HCT116 (cell line): ENCODE measurements at regions not wholly inside any gene's neighbourhood (a gene's known extent, or its start where the extent isn't known, plus 50 kb on each side); places are given as distances from the start of the nearest gene placed in this dataset.

Source experiments
- ATAC-seq: fragments of 200-7000 bp; cut with Tn5 transposase; 2 replicates; pipeline ENCODE4 v1.9.1; 2020; ENCODE audit warnings: mild to moderate bottlenecking, moderate library complexity
- BruUV-seq: library from RNA; stranded (reverse); fragments of 400-500 nt; replicated peaks from 2 replicates; lab custom pipeline; 2021; lab: Mats Ljungman, UMichigan
- CTCF ChIA-PET: fragments of 300-600 bp; sonication (Branson Sonifier 250); formaldehyde crosslinking; loops from one replicate; lab custom pipeline; 2021; ENCODE audit warnings: antibody characterized with exemption; lab: Charles Lee
- POLR2A ChIA-PET: fragments of 300-600, 350-600 bp; sonication (Branson Sonifier 250); formaldehyde crosslinking; loops from one replicate; lab custom pipeline; 2021; ENCODE audit warnings: antibody characterized with exemption; lab: Charles Lee
- RAD21 ChIA-PET, 2 experiments: fragments of 300-600 bp; sonication (Branson Sonifier 250); formaldehyde crosslinking; loops; one replicate each; lab custom pipeline; 2023; ENCODE audit warnings: low total read pairs in 2 of 2; ENCODE audit not compliant: uncharacterized antibody in 2 of 2, unreplicated experiment in 2 of 2, low non-redundant PET in 1 of 2; lab: Charles Lee
- DNase-seq: peaks from one replicate; pipeline ENCODE4 v3.0.0-alpha.2; 2010; ENCODE audit warnings: low read depth, low spot score
- H2AFZ ChIP-seq: fragments of 200-600 bp; shearing (Covaris generic), sonication (generic); 2 replicates; pipeline ENCODE4 v1.6.1; 2017; ENCODE audit warnings: low read depth, mixed run types, mixed read lengths, antibody characterized with exemption, low read length; ENCODE audit not compliant: poor library complexity, severe bottlenecking
- H3K27ac ChIP-seq: 2 replicates; pipeline ENCODE4 v1.5.1; 2012; ENCODE audit warnings: low read depth, low read length
- H3K27me3 ChIP-seq: fragments of 200-600 bp; sonication (generic); 2 replicates; pipeline ENCODE4 v1.6.1; 2016; ENCODE audit warnings: mixed run types, low read length, mixed read lengths; ENCODE audit not compliant: insufficient read depth
- H3K36me3 ChIP-seq, 2 experiments: fragments of 200-500 bp in 1 of 2; fragments of 200-600 bp in 1 of 2; sonication (Bioruptor generic) in 1 of 2; sonication (generic) in 1 of 2; 2 replicates each; pipeline versions ENCODE4 v1.5.1 to v1.6.1; 2014 to 2016; ENCODE audit warnings: low read length in 2 of 2, inconsistent platforms in 1 of 2, mixed read lengths in 1 of 2, mixed run types in 1 of 2; ENCODE audit not compliant: insufficient read depth in 2 of 2, control insufficient read depth in 1 of 2
- H3K4me1 ChIP-seq, 2 experiments: fragments of 200-600 bp in 1 of 2; sonication (generic) in 1 of 2; 2 replicates each; pipeline versions ENCODE4 v1.5.1 to v1.6.1; 2012 to 2017; ENCODE audit warnings: low read length in 2 of 2, inconsistent platforms in 1 of 2, mild to moderate bottlenecking in 1 of 2, mixed read lengths in 1 of 2, mixed run types in 1 of 2, moderate library complexity in 1 of 2; ENCODE audit not compliant: insufficient read depth in 2 of 2, control insufficient read depth in 1 of 2
- H3K4me2 ChIP-seq: fragments of 200-600 bp; sonication (generic); 2 replicates; pipeline ENCODE4 v1.6.1; 2017; ENCODE audit warnings: mixed run types, low read length, mixed read lengths
- H3K4me3 ChIP-seq, 2 experiments: fragments of 200-600 bp in 1 of 2; sonication (generic) in 1 of 2; replicated peaks in 1 of 2; 2 replicates each; pipeline ENCODE4 v1.5.1; 2011 to 2016; ENCODE audit warnings: low read length in 2 of 2, control low read depth in 1 of 2, low read depth in 1 of 2, mild to moderate bottlenecking in 1 of 2, mixed read lengths in 1 of 2, mixed run types in 1 of 2
- H3K79me2 ChIP-seq: fragments of 200-600 bp; sonication (generic); 2 replicates; pipeline ENCODE4 v1.6.1; 2017; ENCODE audit warnings: mild to moderate bottlenecking, mixed run types, low read length, moderate library complexity, mixed read lengths; ENCODE audit not compliant: insufficient read depth
- H3K9ac ChIP-seq: fragments of 200-600 bp; sonication (generic); 2 replicates; pipeline ENCODE4 v1.6.1; 2016; ENCODE audit warnings: low read length, mixed read lengths
- H3K9me2 ChIP-seq: fragments of 200-600 bp; sonication (generic), shearing (Covaris generic); 2 replicates; pipeline ENCODE4 v1.6.1; 2017; ENCODE audit warnings: mixed run types, mild to moderate bottlenecking, moderate library complexity; ENCODE audit not compliant: insufficient read depth
- H3K9me3 ChIP-seq, 2 experiments: fragments of 200-500 bp in 1 of 2; fragments of 200-600 bp in 1 of 2; sonication (Bioruptor generic) in 1 of 2; sonication (generic) in 1 of 2; 2 replicates each; pipeline ENCODE4 v1.6.1; 2014 to 2017; ENCODE audit warnings: low read length in 2 of 2, mixed read lengths in 2 of 2, inconsistent platforms in 1 of 2, low read depth in 1 of 2, mild to moderate bottlenecking in 1 of 2, mixed run types in 1 of 2, moderate library complexity in 1 of 2; ENCODE audit not compliant: control insufficient read depth in 1 of 2, insufficient read depth in 1 of 2
- H4K20me1 ChIP-seq: fragments of 200-600 bp; sonication (generic), shearing (Covaris generic); 2 replicates; pipeline ENCODE4 v1.6.1; 2017; ENCODE audit warnings: mixed run types, mild to moderate bottlenecking, moderate library complexity; ENCODE audit not compliant: insufficient read depth
- CBX3 ChIP-seq: IDR thresholded peaks from 2 replicates; pipeline ENCODE4 v1.6.1; 2012; ENCODE audit warnings: low read depth
- EGR1 ChIP-seq: IDR thresholded peaks from 2 replicates; pipeline ENCODE4 v1.6.1; 2012; ENCODE audit warnings: low read depth
- EZH2 ChIP-seq: fragments of 200-600 bp; sonication (generic); IDR thresholded peaks from 2 replicates; pipeline ENCODE4 v1.6.1; 2017; ENCODE audit warnings: antibody characterized with exemption, mixed run types
- FOSL1 ChIP-seq: IDR thresholded peaks from 2 replicates; pipeline ENCODE4 v1.6.1; 2012; ENCODE audit warnings: low read depth
- SIN3A ChIP-seq: IDR thresholded peaks from 2 replicates; pipeline ENCODE4 v1.6.1; 2012; ENCODE audit warnings: low read depth
- SP1 ChIP-seq: IDR thresholded peaks from 2 replicates; pipeline ENCODE4 v1.6.1; 2012; ENCODE audit warnings: low read depth
- TCF7L2 ChIP-seq: IDR thresholded peaks from 2 replicates; pipeline ENCODE4 v1.7.0; 2011; ENCODE audit warnings: borderline replicate concordance, inconsistent platforms; ENCODE audit not compliant: insufficient read depth, insufficient read length; ENCODE audit errors: extremely low read depth
- YY1 ChIP-seq: IDR thresholded peaks from 2 replicates; pipeline ENCODE4 v1.6.1; 2011; ENCODE audit warnings: low read length, low read depth, moderate library complexity, mild to moderate bottlenecking; ENCODE audit not compliant: insufficient replicate concordance; ENCODE audit errors: extremely low read depth
- ZNF274 ChIP-seq: fragments of 200-500 bp; sonication (Bioruptor generic); IDR thresholded peaks from 2 replicates; pipeline ENCODE4 v1.6.1; 2014; ENCODE audit warnings: mild to moderate bottlenecking, low read depth, low read length, inconsistent platforms
- intact Hi-C: fragments of 100-400 bp; cut with micrococcal nuclease; formaldehyde crosslinking; loops from 2 replicates; pipeline ENCODE4 v1.10.0; 2022
- TF ChIP-seq, protein P1 (sequence below): IDR thresholded peaks from 2 replicates; pipeline ENCODE4 v1.6.1; 2011; ENCODE audit warnings: mild to moderate bottlenecking, low read length, moderate library complexity; ENCODE audit not compliant: insufficient replicate concordance; ENCODE audit errors: extremely low read depth
- TF ChIP-seq, protein P2 (sequence below): IDR thresholded peaks from 2 replicates; pipeline ENCODE4 v1.6.1; 2012

DNA sequence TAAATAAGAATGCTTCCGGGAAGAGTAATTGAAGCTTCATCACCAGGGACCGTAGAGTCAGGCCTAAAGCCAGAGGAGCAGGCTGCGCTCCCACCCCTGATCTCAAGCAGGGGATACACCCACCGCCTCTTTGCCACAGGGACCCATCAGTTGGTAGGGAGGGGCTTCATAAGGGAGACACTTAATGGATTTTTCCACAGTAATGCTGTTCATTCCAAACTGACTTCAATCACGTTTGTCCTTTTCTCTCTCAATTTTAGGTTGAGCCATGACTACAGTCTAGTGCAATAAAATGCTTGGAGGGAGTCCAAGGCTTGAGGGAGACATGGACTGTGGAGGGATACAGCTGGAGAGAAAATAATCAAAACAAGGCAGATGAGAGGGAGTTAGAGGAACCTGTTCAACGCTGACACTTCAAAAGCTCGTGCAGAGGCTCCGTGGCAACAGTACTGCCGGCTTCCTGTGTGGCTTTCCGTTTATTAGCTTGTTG is 111.5 kb downstream of the SEC16B start:
- Histone ChIP-seq H3K4me3 (no peak overlapping the region), H3K27ac (no peak overlapping the region), H3K9me2 (no peaks in the 10 kb centered on the region), H3K4me2 (no peak overlapping the region), H3K27me3 (peaks cover 5% of the 10 kb centered on the region; the same call in 1 of the 2 replicates), H3K36me3 (no peaks in the 10 kb centered on the region), H2AFZ (no peak overlapping the region), H4K20me1 (no peaks in the 10 kb centered on the region), H3K79me2 (no peaks in the 10 kb centered on the region), H3K9me3 (no peaks in the 10 kb centered on the region), H3K4me1 (no peaks in the 10 kb centered on the region), H3K9ac (no peak overlapping the region)
- ATAC-seq (no peak), DNase-seq (no peak)
- no TSS peak for BruUV-seq
- intact Hi-C loops: no loop called here
- ChIA-PET CTCF (no interaction called here), POLR2A (no interaction called here), RAD21 (no interaction called here)
- no peak for TF ChIP-seq EGR1
- no peak for TF ChIP-seq FOSL1
- no peak for TF ChIP-seq TCF7L2
- TF ChIP-seq SIN3A: no peak
- TF ChIP-seq, protein P1, sequence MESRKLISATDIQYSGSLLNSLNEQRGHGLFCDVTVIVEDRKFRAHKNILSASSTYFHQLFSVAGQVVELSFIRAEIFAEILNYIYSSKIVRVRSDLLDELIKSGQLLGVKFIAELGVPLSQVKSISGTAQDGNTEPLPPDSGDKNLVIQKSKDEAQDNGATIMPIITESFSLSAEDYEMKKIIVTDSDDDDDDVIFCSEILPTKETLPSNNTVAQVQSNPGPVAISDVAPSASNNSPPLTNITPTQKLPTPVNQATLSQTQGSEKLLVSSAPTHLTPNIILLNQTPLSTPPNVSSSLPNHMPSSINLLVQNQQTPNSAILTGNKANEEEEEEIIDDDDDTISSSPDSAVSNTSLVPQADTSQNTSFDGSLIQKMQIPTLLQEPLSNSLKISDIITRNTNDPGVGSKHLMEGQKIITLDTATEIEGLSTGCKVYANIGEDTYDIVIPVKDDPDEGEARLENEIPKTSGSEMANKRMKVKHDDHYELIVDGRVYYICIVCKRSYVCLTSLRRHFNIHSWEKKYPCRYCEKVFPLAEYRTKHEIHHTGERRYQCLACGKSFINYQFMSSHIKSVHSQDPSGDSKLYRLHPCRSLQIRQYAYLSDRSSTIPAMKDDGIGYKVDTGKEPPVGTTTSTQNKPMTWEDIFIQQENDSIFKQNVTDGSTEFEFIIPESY: no peak
- TF ChIP-seq SP1: no peak
- no peak for TF ChIP-seq EZH2
- TF ChIP-seq ZNF274: no peak
- TF ChIP-seq, protein P2, sequence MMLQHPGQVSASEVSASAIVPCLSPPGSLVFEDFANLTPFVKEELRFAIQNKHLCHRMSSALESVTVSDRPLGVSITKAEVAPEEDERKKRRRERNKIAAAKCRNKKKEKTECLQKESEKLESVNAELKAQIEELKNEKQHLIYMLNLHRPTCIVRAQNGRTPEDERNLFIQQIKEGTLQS: no peak
- no peak for TF ChIP-seq CBX3
- TF ChIP-seq YY1: no peak
